HCT116 (cell line): ENCODE measurements at regions not wholly inside any gene's neighbourhood (a gene's known extent, or its start where the extent isn't known, plus 50 kb on each side); places are given as distances from the start of the nearest gene placed in this dataset.

Experiments
- CBX3 ChIP-seq: IDR thresholded peaks from 2 replicates; pipeline ENCODE4 v1.6.1; 2012; ENCODE audit warnings: low read depth
- CEBPB ChIP-seq: IDR thresholded peaks from 2 replicates; pipeline ENCODE4 v1.6.1; 2012; ENCODE audit warnings: low read depth
- EGR1 ChIP-seq: IDR thresholded peaks from 2 replicates; pipeline ENCODE4 v1.6.1; 2012; ENCODE audit warnings: low read depth
- EZH2 ChIP-seq: fragments of 200-600 bp; sonication (generic); IDR thresholded peaks from 2 replicates; pipeline ENCODE4 v1.6.1; 2017; ENCODE audit warnings: antibody characterized with exemption, mixed run types
- JUND ChIP-seq: IDR thresholded peaks from 2 replicates; pipeline ENCODE4 v1.6.1; 2012
- POLR2A ChIP-seq: IDR thresholded peaks from 2 replicates; pipeline ENCODE4 v1.7.0; 2011; ENCODE audit warnings: borderline replicate concordance; ENCODE audit not compliant: insufficient read depth, insufficient read length; ENCODE audit errors: extremely low read depth
- POLR2AphosphoS5 ChIP-seq: IDR thresholded peaks from 2 replicates; pipeline ENCODE4 v1.6.1; 2011; ENCODE audit warnings: mild to moderate bottlenecking, low read depth, low read length, moderate library complexity
- RAD21 ChIP-seq: IDR thresholded peaks from 2 replicates; pipeline ENCODE4 v1.6.1; 2012; ENCODE audit warnings: low read depth, mild to moderate bottlenecking
- SIN3A ChIP-seq: IDR thresholded peaks from 2 replicates; pipeline ENCODE4 v1.6.1; 2012; ENCODE audit warnings: low read depth
- TCF7L2 ChIP-seq: IDR thresholded peaks from 2 replicates; pipeline ENCODE4 v1.7.0; 2011; ENCODE audit warnings: borderline replicate concordance, inconsistent platforms; ENCODE audit not compliant: insufficient read depth, insufficient read length; ENCODE audit errors: extremely low read depth
- YY1 ChIP-seq: IDR thresholded peaks from 2 replicates; pipeline ENCODE4 v1.6.1; 2011; ENCODE audit warnings: low read length, low read depth, moderate library complexity, mild to moderate bottlenecking; ENCODE audit not compliant: insufficient replicate concordance; ENCODE audit errors: extremely low read depth
- ZBTB33 ChIP-seq: IDR thresholded peaks from 2 replicates; pipeline ENCODE4 v1.6.1; 2011; ENCODE audit warnings: mild to moderate bottlenecking, low read length, moderate library complexity; ENCODE audit not compliant: insufficient replicate concordance; ENCODE audit errors: extremely low read depth
- ZFX ChIP-seq: fragments of 450-650 bp; IDR thresholded peaks from 2 replicates; pipeline ENCODE4 v1.6.1; 2017
- TF ChIP-seq, protein P1 (sequence below), 3 experiments: fragments of 200-600 bp in 1 of 3; sonication (generic) in 1 of 3; IDR thresholded peaks in 2 of 3; conservative IDR thresholded peaks in 1 of 3; 2 replicates each; pipeline ENCODE4 v1.5.1; 2012 to 2017; ENCODE audit warnings: low read depth in 2 of 3, low read length in 2 of 3, antibody characterized with exemption in 1 of 3, borderline replicate concordance in 1 of 3, control low read depth in 1 of 3, mild to moderate bottlenecking in 1 of 3, mixed read lengths in 1 of 3, mixed run types in 1 of 3, moderate library complexity in 1 of 3; ENCODE audit not compliant: insufficient read depth in 1 of 3

GRCh38 chr6:68094070-68094469 lies 541.0 kb upstream of the ADGRB3 start:
- TF ChIP-seq, protein P1, sequence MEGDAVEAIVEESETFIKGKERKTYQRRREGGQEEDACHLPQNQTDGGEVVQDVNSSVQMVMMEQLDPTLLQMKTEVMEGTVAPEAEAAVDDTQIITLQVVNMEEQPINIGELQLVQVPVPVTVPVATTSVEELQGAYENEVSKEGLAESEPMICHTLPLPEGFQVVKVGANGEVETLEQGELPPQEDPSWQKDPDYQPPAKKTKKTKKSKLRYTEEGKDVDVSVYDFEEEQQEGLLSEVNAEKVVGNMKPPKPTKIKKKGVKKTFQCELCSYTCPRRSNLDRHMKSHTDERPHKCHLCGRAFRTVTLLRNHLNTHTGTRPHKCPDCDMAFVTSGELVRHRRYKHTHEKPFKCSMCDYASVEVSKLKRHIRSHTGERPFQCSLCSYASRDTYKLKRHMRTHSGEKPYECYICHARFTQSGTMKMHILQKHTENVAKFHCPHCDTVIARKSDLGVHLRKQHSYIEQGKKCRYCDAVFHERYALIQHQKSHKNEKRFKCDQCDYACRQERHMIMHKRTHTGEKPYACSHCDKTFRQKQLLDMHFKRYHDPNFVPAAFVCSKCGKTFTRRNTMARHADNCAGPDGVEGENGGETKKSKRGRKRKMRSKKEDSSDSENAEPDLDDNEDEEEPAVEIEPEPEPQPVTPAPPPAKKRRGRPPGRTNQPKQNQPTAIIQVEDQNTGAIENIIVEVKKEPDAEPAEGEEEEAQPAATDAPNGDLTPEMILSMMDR (IDR thresholded peaks at IDR 0.05 in 2 of 3, conservative IDR thresholded peaks at IDR 0.05 in 1 of 3; ENCODE audit: borderline replicate concordance in 1 of 3, insufficient read depth in 1 of 3, low read depth in 2 of 3, low read length in 2 of 3), result no peak
- TF ChIP-seq RAD21 (no peak), SIN3A (no peak), POLR2A (no peak), CBX3 (no peak), CEBPB (no peak), ZFX (no peak), TCF7L2 (no peak), YY1 (no peak), POLR2AphosphoS5 (no peak), ZBTB33 (no peak), EGR1 (no peak), EZH2 (no peak), JUND (no peak)
